GM18498 (cell line): ENCODE measurements at regions not wholly inside any gene's neighbourhood (a gene's known extent, or its start where the extent isn't known, plus 50 kb on each side); places are given as distances from the start of the nearest gene placed in this dataset.

Experiments
- ATAC-seq: cut with Tn5 transposase; IDR thresholded peaks from one replicate; pipeline ENCODE4 v1.9.1; 2021; ENCODE audit warnings: mild to moderate bottlenecking, moderate library complexity; ENCODE audit not compliant: unreplicated experiment

GRCh38 chr6:121967631-121968030 is 431.8 kb upstream of the HSF2 start:
- no peak for ATAC-seq

DNA sequence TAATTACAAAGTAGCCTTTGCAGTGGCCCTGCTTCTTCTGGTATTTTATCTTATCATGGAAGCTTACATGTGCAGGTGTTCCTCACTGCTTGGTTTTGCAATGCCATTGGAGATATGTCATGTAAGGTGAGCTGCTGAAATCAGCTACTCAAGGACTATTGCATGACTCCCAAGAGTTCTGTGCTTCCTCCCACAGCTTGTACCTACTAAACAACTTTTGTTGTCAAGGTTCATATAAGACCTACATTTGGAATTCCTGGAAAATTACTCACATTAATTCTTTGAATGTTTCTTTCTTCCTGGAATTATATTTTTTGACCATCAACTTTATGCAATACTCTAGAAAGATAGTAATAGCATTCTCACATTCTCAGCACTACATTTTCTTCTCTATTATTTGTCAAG is 427.5 kb upstream of the HSF2 start:
- no peak for ATAC-seq

- no peak for ATAC-seq
Observed at GRCh38 chr6:121984956-121985355, 414.5 kb upstream of the HSF2 start.

DNA sequence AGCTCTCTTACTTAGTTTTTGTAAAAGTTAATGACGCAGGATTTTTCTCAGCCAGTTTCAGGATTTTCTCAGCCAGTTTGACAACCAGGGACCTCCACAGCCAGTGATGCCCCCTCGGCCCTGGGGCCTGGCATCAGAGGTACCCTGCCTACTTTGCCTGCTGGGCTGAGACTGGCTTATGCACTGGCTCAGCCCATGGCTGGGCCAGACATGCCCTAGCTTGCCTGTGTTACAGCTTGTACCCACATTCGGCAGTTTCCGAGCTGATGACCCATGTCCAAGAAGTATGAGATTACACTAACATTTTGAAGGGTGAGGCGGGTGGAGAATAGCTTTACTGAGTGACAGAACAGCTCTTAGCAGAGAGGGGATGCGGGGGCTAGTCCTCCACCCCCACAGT is 406.1 kb upstream of the HSF2 start:
- ATAC-seq = no peak

GRCh38 chr6:121994919-121995318 is 404.5 kb upstream of the HSF2 start:
- no peak for ATAC-seq

DNA sequence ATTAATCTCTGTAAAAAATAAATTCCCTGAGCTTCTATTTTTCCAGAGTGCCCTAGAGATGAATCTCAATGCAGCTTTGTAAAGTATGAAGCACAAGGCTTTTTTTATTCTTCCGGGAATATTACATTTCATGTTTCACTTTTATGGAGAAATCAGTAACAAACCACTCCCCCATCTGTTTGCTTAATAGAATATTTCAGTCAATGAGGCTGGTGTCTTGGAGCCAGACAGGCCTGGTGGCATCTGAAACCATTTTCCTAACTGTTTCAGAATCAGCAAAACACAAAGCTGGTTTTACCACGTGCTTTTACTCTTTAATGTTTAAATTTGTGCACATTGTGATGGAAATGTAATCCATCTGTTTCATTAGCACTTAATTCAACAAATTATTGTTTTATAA is 400.8 kb upstream of the HSF2 start:
- no peak for ATAC-seq

GRCh38 chr6:121999456-122000065 is 399.9 kb upstream of the HSF2 start:
- no peak for ATAC-seq

DNA sequence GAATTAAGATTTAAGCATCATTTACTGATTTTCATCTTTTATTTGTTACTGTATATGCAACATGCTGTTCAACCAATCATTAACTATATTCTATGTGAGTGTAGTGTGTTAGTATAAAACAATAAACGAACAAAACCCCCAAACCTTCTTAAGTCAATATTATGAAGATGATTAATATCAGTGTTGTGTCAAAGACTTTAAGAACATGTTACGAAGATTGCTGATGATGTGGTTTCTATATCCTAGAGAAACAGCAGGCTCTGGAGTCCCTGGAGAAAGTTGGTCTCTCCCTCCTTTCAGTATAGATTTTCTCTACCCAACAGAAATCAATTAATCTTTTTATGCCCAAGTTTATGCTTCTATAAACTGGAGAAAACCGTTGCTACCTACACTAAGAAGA is 393.8 kb upstream of the HSF2 start:
- ATAC-seq = no peak

DNA sequence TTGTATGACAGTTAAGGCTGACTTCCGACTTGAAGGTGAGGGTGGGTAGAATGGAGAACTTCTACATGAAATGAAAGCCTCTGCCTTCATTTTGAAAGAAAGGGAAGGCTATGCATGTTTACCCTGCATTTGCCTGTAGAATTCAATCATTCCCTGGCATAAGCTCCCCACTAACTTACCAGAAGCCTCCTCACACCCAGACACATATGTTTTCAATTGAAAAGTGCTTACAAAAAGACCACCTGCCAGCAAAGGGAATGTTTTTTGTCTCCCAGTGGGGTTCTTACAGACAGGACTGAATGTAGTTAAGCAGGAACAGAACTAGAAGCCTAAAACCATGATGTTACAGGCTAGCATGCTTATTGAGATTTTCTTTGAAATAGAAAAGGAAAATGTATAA is 392.1 kb upstream of the HSF2 start:
- ATAC-seq = no peak

GRCh38 chr6:122008101-122008999 is 391.1 kb upstream of the HSF2 start:
- ATAC-seq = no peak

DNA sequence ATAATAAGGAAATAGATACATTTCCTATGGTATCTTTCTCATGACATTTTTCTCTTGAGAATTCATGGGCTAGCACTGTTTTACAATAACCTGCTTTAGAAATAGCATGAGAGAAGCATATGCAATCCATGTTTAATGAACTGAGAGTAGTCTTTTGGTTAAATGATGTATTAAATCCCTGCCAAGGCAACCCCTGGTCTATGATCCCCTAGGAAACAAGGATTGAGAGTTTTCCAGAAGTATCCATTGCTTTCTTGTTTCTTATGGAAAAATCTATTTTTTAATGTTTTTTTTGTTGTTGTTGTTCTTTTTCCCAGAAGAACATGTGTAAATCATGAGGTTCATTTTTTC is 390.5 kb upstream of the HSF2 start:
- ATAC-seq = no peak

DNA sequence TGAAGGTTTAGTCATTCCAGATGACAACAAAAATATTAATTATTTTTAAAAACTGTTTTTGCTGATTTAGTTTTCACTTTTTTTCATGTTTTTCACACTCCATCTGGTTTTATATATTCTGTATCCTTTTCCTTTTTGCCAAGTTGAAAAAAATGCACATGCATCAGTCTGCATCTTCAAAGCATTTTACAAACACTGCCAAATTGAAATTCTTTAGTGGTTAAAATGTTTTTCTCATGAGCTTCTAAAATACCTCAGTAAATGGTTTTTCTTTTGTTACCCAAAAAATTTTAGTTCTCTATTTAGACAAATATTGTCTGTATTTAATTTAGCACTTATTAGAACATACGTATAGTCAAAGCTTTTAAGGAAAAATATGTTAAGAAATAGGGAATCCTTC is 386.9 kb upstream of the HSF2 start:
- ATAC-seq = no peak

DNA sequence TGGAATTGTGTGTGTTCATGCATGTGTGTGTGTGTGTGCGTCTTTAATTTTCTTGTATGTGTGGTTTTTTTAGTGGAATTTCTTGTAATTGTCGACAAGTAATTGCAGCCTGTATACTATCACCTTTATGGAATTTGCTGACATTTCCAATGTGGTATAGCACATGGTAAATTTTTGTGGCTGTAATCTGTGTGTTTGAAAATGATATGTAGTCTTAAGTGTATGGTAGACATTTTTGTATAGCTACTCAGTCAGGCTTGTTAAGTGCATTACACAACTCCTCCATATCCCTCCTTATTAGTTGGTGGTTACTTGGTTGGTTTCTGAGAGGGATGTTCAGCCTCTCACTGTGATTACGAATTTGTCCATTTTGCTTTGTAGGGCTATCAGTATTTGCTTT is 384.5 kb upstream of the HSF2 start:
- ATAC-seq = no peak

- peak; percentile 93 for ATAC-seq
Observed at GRCh38 chr6:122020588-122021264, 378.7 kb upstream of the HSF2 start.

DNA sequence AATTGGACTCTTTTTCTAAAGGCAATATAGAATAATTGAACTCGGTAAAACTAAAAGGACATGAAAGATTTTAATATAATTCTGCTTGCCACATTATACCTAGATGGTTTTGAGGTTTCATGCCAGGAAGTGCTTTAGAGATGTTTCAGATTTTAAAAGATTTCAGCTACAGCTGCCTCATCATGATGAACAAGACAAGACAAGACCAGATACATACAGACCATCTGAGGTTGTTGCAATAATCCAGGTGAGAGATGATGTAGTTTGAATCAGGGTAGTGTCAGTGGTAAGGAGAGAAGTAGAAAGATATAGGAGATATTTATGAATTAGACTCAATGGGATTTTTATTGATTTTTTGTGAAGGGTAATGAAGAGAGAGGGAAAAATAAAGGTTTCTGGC is 374.3 kb upstream of the HSF2 start:
- ATAC-seq = no peak

GRCh38 chr6:122026582-122027369 is 372.7 kb upstream of the HSF2 start:
- no peak for ATAC-seq

GRCh38 chr6:122028933-122029522 is 370.4 kb upstream of the HSF2 start:
- ATAC-seq = no peak

DNA sequence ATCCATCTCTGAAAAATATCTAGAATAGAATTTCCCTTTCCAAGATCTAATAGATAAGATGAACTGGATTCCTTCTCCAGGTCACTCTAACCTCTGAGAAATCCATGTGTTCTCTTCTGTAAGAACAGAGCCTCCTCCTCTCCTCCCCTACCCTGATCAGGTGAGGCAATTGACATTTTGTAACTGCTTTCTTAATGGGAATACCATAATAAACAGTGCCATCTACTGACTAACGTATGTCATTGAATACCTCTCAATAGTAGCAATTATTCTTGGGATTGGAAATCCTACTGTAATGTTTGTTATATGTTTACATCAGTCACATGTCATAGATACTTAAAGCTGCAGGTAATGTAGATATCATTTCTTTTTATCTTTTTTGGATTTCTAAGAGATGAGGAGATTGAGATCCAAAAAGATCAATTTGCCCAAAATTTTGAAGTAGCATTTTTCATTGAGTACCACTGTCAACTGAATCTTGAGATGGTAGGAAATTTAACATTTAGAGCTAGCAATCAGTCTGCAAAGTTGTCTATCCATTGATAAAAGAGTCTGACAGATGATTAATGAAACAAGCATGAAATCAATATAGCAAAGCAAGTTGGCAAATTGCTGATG is 365.8 kb upstream of the HSF2 start:
- ATAC-seq = peak; percentile 87

GRCh38 chr6:122035173-122035572 is 364.3 kb upstream of the HSF2 start:
- ATAC-seq = no peak

GRCh38 chr6:122040261-122040660 is 359.2 kb upstream of the HSF2 start:
- no peak for ATAC-seq
